Body of pancreas (tissue), 4 donors: ENCODE measurements at regions not wholly inside any gene's neighbourhood (a gene's known extent, or its start where the extent isn't known, plus 50 kb on each side); places are given as distances from the start of the nearest gene placed in this dataset.

Experiments used
- POLR2A ChIP-seq, 3 donors: fragments of 450-650 bp; IDR thresholded peaks; one replicate each; pipeline ENCODE4 v1.6.1; 2016; ENCODE audit warnings: antibody characterized with exemption in 3 of 3, mild to moderate bottlenecking in 2 of 3
- TF ChIP-seq, protein P1 (sequence below), 7 experiments: fragments of 450-650 bp in 4 of 7; fragments of 200-600 bp in 3 of 7; sonication (generic) in 3 of 7; IDR thresholded peaks; one replicate each; pipeline ENCODE4 v1.5.1; 2016 to 2019; ENCODE audit warnings: antibody characterized with exemption in 7 of 7

DNA sequence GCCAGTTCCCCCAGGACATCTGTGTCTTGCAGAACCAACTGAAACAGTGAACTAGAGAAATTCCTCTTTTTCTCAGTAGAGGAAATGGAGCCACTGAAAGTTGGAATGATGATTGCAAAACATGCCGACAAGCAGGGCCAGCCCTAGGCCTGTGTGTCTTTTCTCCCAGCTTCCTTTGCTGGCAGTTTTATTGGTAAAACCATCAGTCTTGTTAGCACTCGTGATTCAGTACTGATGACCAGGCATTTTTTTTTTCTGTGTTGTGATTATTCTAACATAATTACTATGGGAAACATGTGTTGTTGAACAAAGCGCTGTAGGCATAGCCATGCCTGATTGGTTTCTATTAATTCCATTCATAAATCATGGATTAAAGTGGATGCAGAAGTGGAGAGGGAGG lies 620.7 kb downstream of the AACS start:
- TF ChIP-seq, protein P1, sequence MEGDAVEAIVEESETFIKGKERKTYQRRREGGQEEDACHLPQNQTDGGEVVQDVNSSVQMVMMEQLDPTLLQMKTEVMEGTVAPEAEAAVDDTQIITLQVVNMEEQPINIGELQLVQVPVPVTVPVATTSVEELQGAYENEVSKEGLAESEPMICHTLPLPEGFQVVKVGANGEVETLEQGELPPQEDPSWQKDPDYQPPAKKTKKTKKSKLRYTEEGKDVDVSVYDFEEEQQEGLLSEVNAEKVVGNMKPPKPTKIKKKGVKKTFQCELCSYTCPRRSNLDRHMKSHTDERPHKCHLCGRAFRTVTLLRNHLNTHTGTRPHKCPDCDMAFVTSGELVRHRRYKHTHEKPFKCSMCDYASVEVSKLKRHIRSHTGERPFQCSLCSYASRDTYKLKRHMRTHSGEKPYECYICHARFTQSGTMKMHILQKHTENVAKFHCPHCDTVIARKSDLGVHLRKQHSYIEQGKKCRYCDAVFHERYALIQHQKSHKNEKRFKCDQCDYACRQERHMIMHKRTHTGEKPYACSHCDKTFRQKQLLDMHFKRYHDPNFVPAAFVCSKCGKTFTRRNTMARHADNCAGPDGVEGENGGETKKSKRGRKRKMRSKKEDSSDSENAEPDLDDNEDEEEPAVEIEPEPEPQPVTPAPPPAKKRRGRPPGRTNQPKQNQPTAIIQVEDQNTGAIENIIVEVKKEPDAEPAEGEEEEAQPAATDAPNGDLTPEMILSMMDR (IDR thresholded peaks at IDR 0.05): no peak
- no peak for TF ChIP-seq POLR2A (IDR thresholded peaks at IDR 0.05)
